ENCODE measurements at regions not wholly inside any gene's neighbourhood (a gene's known extent, or its start where the extent isn't known, plus 50 kb on each side); places are given as distances from the start of the nearest gene placed in this dataset.

DNA sequence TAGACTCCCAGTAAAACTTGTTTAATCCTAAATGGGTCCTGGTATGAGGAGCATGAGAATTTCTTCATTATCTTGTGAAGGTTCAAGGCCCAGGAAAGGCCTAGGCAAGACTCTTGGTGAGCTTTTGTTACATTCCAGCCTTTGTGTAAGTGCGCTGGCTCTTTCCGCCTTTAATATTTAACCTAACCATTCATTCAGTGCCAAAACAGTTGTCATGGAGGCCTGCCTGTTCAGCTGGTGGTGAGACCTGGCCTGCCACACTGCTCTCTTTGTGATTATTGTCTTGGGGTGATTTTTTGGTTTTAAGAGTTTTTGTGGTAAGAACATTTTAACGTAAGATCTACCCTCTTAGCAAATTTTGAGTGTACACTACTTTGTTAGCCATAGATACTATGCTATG lies 127.5 kb upstream of the WWC1 start:
- TF ChIP-seq TOX (CRISPR knock-in tag; IDR thresholded peaks at IDR 0.05; ENCODE audit: borderline replicate concordance), result no peak
- TF ChIP-seq, protein P1, sequence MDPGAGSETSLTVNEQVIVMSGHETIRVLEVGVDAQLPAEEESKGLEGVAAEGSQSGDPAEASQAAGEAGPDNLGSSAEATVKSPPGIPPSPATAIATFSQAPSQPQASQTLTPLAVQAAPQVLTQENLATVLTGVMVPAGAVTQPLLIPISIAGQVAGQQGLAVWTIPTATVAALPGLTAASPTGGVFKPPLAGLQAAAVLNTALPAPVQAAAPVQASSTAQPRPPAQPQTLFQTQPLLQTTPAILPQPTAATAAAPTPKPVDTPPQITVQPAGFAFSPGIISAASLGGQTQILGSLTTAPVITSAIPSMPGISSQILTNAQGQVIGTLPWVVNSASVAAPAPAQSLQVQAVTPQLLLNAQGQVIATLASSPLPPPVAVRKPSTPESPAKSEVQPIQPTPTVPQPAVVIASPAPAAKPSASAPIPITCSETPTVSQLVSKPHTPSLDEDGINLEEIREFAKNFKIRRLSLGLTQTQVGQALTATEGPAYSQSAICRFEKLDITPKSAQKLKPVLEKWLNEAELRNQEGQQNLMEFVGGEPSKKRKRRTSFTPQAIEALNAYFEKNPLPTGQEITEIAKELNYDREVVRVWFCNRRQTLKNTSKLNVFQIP (CRISPR knock-in tag; IDR thresholded peaks at IDR 0.05; ENCODE audit: borderline replicate concordance, low read depth), result no peak
- no peak for TF ChIP-seq BACH2 (CRISPR knock-in tag; IDR thresholded peaks at IDR 0.05; ENCODE audit: borderline replicate concordance)
- no peak for TF ChIP-seq ARNTL (CRISPR knock-in tag; IDR thresholded peaks at IDR 0.05; ENCODE audit: borderline replicate concordance, low read depth)
- TF ChIP-seq, protein P2, sequence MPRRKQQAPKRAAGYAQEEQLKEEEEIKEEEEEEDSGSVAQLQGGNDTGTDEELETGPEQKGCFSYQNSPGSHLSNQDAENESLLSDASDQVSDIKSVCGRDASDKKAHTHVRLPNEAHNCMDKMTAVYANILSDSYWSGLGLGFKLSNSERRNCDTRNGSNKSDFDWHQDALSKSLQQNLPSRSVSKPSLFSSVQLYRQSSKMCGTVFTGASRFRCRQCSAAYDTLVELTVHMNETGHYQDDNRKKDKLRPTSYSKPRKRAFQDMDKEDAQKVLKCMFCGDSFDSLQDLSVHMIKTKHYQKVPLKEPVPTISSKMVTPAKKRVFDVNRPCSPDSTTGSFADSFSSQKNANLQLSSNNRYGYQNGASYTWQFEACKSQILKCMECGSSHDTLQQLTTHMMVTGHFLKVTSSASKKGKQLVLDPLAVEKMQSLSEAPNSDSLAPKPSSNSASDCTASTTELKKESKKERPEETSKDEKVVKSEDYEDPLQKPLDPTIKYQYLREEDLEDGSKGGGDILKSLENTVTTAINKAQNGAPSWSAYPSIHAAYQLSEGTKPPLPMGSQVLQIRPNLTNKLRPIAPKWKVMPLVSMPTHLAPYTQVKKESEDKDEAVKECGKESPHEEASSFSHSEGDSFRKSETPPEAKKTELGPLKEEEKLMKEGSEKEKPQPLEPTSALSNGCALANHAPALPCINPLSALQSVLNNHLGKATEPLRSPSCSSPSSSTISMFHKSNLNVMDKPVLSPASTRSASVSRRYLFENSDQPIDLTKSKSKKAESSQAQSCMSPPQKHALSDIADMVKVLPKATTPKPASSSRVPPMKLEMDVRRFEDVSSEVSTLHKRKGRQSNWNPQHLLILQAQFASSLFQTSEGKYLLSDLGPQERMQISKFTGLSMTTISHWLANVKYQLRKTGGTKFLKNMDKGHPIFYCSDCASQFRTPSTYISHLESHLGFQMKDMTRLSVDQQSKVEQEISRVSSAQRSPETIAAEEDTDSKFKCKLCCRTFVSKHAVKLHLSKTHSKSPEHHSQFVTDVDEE (CRISPR knock-in tag; IDR thresholded peaks at IDR 0.05), result no peak
- no peak for TF ChIP-seq RARB (CRISPR knock-in tag; IDR thresholded peaks at IDR 0.05)
- no peak for TF ChIP-seq ZFP30 (CRISPR knock-in tag; IDR thresholded peaks at IDR 0.05)
- TF ChIP-seq, protein P3, sequence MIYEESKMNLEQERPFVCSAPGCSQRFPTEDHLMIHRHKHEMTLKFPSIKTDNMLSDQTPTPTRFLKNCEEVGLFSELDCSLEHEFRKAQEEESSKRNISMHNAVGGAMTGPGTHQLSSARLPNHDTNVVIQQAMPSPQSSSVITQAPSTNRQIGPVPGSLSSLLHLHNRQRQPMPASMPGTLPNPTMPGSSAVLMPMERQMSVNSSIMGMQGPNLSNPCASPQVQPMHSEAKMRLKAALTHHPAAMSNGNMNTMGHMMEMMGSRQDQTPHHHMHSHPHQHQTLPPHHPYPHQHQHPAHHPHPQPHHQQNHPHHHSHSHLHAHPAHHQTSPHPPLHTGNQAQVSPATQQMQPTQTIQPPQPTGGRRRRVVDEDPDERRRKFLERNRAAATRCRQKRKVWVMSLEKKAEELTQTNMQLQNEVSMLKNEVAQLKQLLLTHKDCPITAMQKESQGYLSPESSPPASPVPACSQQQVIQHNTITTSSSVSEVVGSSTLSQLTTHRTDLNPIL (CRISPR knock-in tag; IDR thresholded peaks at IDR 0.05; ENCODE audit: low read depth), result no peak
- ATAC-seq, result no peak

DNA sequence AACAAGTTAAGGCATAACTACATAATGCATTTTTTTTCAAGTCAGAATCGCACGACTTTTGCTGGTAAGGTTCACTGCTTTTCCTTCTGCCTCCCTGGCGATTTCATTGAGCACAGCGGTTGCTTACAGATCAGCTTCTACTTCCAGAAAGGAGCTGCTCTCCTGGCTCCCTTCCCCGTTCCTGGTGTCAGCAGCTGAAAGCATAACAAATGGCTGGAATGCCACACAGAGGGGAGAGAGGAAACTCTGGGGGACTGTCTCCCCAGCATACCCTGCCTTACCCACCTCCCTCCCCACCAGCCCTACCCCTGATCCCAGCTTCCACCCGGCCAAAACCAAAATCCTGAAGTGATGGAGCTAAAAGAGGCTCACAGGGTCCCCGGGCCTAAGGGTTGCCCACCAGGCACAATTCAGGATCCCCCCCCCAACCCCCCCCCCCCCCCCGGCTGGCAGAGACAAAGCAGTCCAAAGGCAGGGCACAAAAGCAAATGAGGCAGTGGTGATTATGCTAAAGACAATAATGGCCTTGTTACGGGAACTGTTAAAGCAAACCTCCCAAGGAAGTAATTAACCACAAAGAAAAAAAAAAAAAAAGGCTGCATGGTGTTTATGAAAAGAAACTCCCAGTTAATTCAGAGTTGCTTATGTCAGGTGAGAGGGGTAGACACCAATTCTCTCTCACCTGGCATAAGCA lies 126.1 kb upstream of the WWC1 start:
- no peak for ATAC-seq

DNA sequence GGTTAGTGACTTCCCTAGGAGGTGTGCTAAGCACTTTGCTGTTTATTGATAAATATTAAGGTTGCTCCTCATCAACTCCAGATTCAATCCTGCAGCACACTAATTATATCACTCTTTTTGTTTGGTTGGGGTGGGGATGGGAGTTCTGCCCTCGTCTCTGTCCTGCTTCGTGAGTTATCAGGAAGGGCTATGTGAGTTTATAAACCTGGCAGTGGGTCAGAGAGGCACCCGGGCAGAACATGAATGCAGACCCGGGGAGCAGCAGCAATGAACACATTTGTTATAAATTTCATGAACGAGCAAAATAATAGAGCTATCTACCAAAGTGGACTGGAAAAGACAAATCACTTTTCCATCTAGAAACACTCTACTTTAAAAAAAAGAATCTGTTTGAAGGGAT lies 125.5 kb upstream of the WWC1 start:
- ATAC-seq, result no peak
- TF ChIP-seq OSR1 (CRISPR knock-in tag; IDR thresholded peaks at IDR 0.05), result no peak
- TF ChIP-seq ZNF8 (CRISPR knock-in tag; IDR thresholded peaks at IDR 0.05), result no peak
- no peak for TF ChIP-seq ESRRG (CRISPR knock-in tag; IDR thresholded peaks at IDR 0.05)
- TF ChIP-seq ARNTL (CRISPR knock-in tag; IDR thresholded peaks at IDR 0.05; ENCODE audit: borderline replicate concordance, low read depth), result no peak
- TF ChIP-seq ZFP3 (CRISPR knock-in tag; IDR thresholded peaks at IDR 0.05), result no peak
- no peak for TF ChIP-seq TOX (CRISPR knock-in tag; IDR thresholded peaks at IDR 0.05; ENCODE audit: borderline replicate concordance)
- TF ChIP-seq TCF4 (CRISPR knock-in tag; IDR thresholded peaks at IDR 0.05; ENCODE audit: borderline replicate concordance), result no peak

More for the DNA sequence above, 126.1 kb upstream of the WWC1 start:
- TF ChIP-seq, protein P4, sequence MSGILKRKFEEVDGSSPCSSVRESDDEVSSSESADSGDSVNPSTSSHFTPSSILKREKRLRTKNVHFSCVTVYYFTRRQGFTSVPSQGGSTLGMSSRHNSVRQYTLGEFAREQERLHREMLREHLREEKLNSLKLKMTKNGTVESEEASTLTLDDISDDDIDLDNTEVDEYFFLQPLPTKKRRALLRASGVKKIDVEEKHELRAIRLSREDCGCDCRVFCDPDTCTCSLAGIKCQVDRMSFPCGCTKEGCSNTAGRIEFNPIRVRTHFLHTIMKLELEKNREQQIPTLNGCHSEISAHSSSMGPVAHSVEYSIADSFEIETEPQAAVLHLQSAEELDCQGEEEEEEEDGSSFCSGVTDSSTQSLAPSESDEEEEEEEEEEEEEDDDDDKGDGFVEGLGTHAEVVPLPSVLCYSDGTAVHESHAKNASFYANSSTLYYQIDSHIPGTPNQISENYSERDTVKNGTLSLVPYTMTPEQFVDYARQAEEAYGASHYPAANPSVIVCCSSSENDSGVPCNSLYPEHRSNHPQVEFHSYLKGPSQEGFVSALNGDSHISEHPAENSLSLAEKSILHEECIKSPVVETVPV (CRISPR knock-in tag; IDR thresholded peaks at IDR 0.05), result no peak
- TF ChIP-seq CSDC2 (CRISPR knock-in tag; IDR thresholded peaks at IDR 0.05), result no peak

DNA sequence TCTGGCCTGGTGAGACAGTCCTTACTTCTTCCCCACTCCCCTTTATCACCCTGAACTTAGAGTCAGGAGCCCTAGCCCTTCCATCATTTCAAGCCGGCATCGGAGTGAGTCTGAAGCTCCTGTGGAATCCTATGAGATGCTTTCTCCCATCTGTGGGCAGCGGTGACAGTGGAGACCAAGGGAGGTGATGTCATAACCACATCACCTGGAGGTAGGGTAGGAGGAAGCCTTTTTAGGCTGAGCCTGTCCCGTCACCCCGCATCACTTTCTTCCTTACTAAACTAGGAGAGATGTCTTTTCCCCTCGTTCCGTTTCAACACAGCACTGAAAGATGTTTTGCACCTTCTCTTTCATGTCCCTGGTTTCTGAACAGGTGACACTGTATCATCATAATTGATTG lies 124.1 kb upstream of the WWC1 start:
- TF ChIP-seq, protein P1 (CRISPR knock-in tag; IDR thresholded peaks at IDR 0.05; ENCODE audit: borderline replicate concordance, low read depth), result no peak
- TF ChIP-seq TOX (CRISPR knock-in tag; IDR thresholded peaks at IDR 0.05; ENCODE audit: borderline replicate concordance) (no peak), SNAI2 (CRISPR knock-in tag; IDR thresholded peaks at IDR 0.05) (no peak), ZNF70 (CRISPR knock-in tag; IDR thresholded peaks at IDR 0.05) (no peak), ZFP30 (CRISPR knock-in tag; IDR thresholded peaks at IDR 0.05) (no peak)
- TF ChIP-seq, protein P2 (CRISPR knock-in tag; IDR thresholded peaks at IDR 0.05), result no peak
- TF ChIP-seq, protein P4 (CRISPR knock-in tag; IDR thresholded peaks at IDR 0.05), result no peak
- no peak for ATAC-seq

All from SK-N-SH treated with all-trans-retinoic acid at 6 μM for 48 hours (cell line).